Keratinocyte (primary cell): ENCODE measurements at regions not wholly inside any gene's neighbourhood (a gene's known extent, or its start where the extent isn't known, plus 50 kb on each side); places are given as distances from the start of the nearest gene placed in this dataset.

Source experiments
- DNase-seq: peaks from one replicate; pipeline ENCODE4 v3.0.0-alpha.2; 2011; ENCODE audit warnings: low read depth, missing footprints, low spot score
- FAIRE-seq: peaks from 2 replicates; lab custom pipeline; 2011; peaks lifted over from hg19 to GRCh38; lab: Jason Lieb, UNC
- H2AFZ ChIP-seq: 2 replicates; pipeline ENCODE4 v1.6.0; 2012; ENCODE audit warnings: low read length, control low read depth, inconsistent platforms; ENCODE audit not compliant: control insufficient read depth
- H3K27ac ChIP-seq: 2 replicates; pipeline ENCODE4 v1.5.1; 2011; ENCODE audit warnings: low read length; ENCODE audit not compliant: control insufficient read depth, insufficient read depth
- H3K27me3 ChIP-seq: 3 replicates; pipeline ENCODE4 v1.6.0; 2011; ENCODE audit warnings: low read length; ENCODE audit not compliant: control insufficient read depth, insufficient read depth; ENCODE audit errors: extremely low read depth
- H3K36me3 ChIP-seq, 2 experiments: 2 replicates in 1 of 2; 3 replicates in 1 of 2; pipeline ENCODE4 v1.5.1; 2011; ENCODE audit warnings: low read length in 2 of 2, mild to moderate bottlenecking in 1 of 2; ENCODE audit not compliant: control insufficient read depth in 2 of 2, insufficient read depth in 2 of 2; ENCODE audit errors: extremely low read depth in 1 of 2
- H3K4me1 ChIP-seq: 3 replicates; pipeline ENCODE4 v1.5.1; 2011; ENCODE audit warnings: low read length; ENCODE audit not compliant: control insufficient read depth, insufficient read depth; ENCODE audit errors: extremely low read depth
- H3K4me2 ChIP-seq: 3 replicates; pipeline ENCODE4 v1.6.0; 2011; ENCODE audit warnings: low read depth, low read length; ENCODE audit not compliant: control insufficient read depth, insufficient read depth; ENCODE audit errors: extremely low read depth
- H3K4me3 ChIP-seq, 3 experiments: fragments of 200-600 bp in 1 of 3; sonication (generic) in 1 of 3; 2 replicates in 2 of 3; 3 replicates in 1 of 3; pipeline ENCODE4 v1.5.1; 2011 to 2016; ENCODE audit warnings: low read length in 3 of 3, mild to moderate bottlenecking in 3 of 3, control low read depth in 2 of 3, inconsistent platforms in 1 of 3, low read depth in 1 of 3, mixed read lengths in 1 of 3, mixed run types in 1 of 3, moderate library complexity in 1 of 3; ENCODE audit not compliant: control insufficient read depth in 2 of 3, insufficient read depth in 2 of 3; ENCODE audit errors: extremely low read depth in 1 of 3
- H3K79me2 ChIP-seq: 2 replicates; pipeline ENCODE4 v1.6.0; 2012; ENCODE audit warnings: low read length; ENCODE audit not compliant: control insufficient read depth, insufficient read depth
- H3K9ac ChIP-seq: 3 replicates; pipeline ENCODE4 v1.6.0; 2011; ENCODE audit warnings: low read length; ENCODE audit not compliant: control insufficient read depth, insufficient read depth; ENCODE audit errors: extremely low read depth
- H3K9me1 ChIP-seq: 3 replicates; pipeline ENCODE4 v1.6.0; 2011; ENCODE audit warnings: low read length; ENCODE audit not compliant: control insufficient read depth, insufficient read depth; ENCODE audit errors: extremely low read depth
- H3K9me3 ChIP-seq: 2 replicates; pipeline ENCODE4 v1.5.1; 2012; ENCODE audit warnings: low read depth, low read length; ENCODE audit not compliant: control insufficient read depth
- H4K20me1 ChIP-seq: 3 replicates; pipeline ENCODE4 v1.6.0; 2011; ENCODE audit warnings: low read length; ENCODE audit not compliant: control insufficient read depth, insufficient read depth; ENCODE audit errors: extremely low read depth
- CTCF ChIP-seq, 3 experiments: IDR thresholded peaks in 1 of 3; conservative IDR thresholded peaks in 1 of 3; optimal IDR thresholded peaks in 1 of 3; 2 replicates in 2 of 3; 3 replicates in 1 of 3; pipeline versions ENCODE3 to v1.5.1; 2011; ENCODE audit warnings: low read length in 3 of 3, mild to moderate bottlenecking in 3 of 3, moderate library complexity in 2 of 3, control low read depth in 1 of 3, inconsistent platforms in 1 of 3; ENCODE audit not compliant: insufficient read depth in 2 of 3; ENCODE audit errors: extremely low read depth in 1 of 3
- EZH2 ChIP-seq: IDR thresholded peaks from one replicate; pipeline ENCODE4 v1.6.1; 2012; ENCODE audit warnings: inconsistent platforms, mild to moderate bottlenecking, low read length, moderate library complexity
- dilution Hi-C: fragments of 300-500 bp; cut with MboI; formaldehyde crosslinking; loops from one replicate; pipeline ENCODE4 v1.7.0; 2020; ENCODE audit warnings: low sequenced_read_pairs; ENCODE audit not compliant: extremely low pct_ligation_motif_present

GRCh38 chr3:63060412-63060811 lies 185.2 kb upstream of the CADPS start:
- Histone ChIP-seq H3K79me2 (no peaks in the 10 kb centered on the region), H2AFZ (no peak overlapping the region), H4K20me1 (no peaks in the 10 kb centered on the region), H3K9me1 (no peaks in the 10 kb centered on the region), H3K27ac (no peak overlapping the region), H3K4me1 (no peaks in the 10 kb centered on the region), H3K4me3 (no peak overlapping the region), H3K9me3 (no peaks in the 10 kb centered on the region), H3K36me3 (no peaks in the 10 kb centered on the region), H3K27me3 (no peaks in the 10 kb centered on the region), H3K4me2 (no peak overlapping the region), H3K9ac (no peak overlapping the region)
- TF ChIP-seq CTCF (optimal IDR thresholded peaks at IDR 0.05 in 1 of 3, IDR thresholded peaks at IDR 0.05 in 1 of 3, conservative IDR thresholded peaks at IDR 0.05 in 1 of 3; ENCODE audit: extremely low read depth in 1 of 3, insufficient read depth in 2 of 3, low read length in 3 of 3) = no peak
- FAIRE-seq = no peak
- dilution Hi-C loops = no loop called here
- DNase-seq = no peak

GRCh38 chr3:63061449-63061848 lies 186.2 kb upstream of the CADPS start:
- Histone ChIP-seq H3K9me1 (no peaks in the 10 kb centered on the region), H3K4me2 (no peak overlapping the region), H3K36me3 (no peaks in the 10 kb centered on the region), H3K4me3 (no peak overlapping the region), H3K9me3 (no peaks in the 10 kb centered on the region), H3K27me3 (no peaks in the 10 kb centered on the region), H3K9ac (no peak overlapping the region), H3K79me2 (no peaks in the 10 kb centered on the region), H3K4me1 (no peaks in the 10 kb centered on the region), H4K20me1 (no peaks in the 10 kb centered on the region), H3K27ac (no peak overlapping the region), H2AFZ (no peak overlapping the region)
- FAIRE-seq (no peak), DNase-seq (no peak)
- TF ChIP-seq EZH2 = no peak
- TF ChIP-seq CTCF (optimal IDR thresholded peaks at IDR 0.05 in 1 of 3, IDR thresholded peaks at IDR 0.05 in 1 of 3, conservative IDR thresholded peaks at IDR 0.05 in 1 of 3; ENCODE audit: extremely low read depth in 1 of 3, insufficient read depth in 2 of 3, low read length in 3 of 3) = no peak
- dilution Hi-C loops = no loop called here
